GM23338 (cell line): ENCODE measurements at regions not wholly inside any gene's neighbourhood (a gene's known extent, or its start where the extent isn't known, plus 50 kb on each side); places are given as distances from the start of the nearest gene placed in this dataset.

Experiments
- ATAC-seq: fragments of 200-7000 bp; cut with Tn5 transposase; 3 replicates; pipeline ENCODE4 v1.9.1; 2020
- DNase-seq: peaks from one replicate; pipeline ENCODE4 v3.0.0-alpha.2; 2015; ENCODE audit warnings: low spot score
- H2AFZ ChIP-seq: fragments of 200-600 bp; sonication (generic); 2 replicates; pipeline ENCODE4 v1.8.0; 2016; ENCODE audit warnings: antibody characterized with exemption, mild to moderate bottlenecking, moderate library complexity
- H3F3A ChIP-seq: fragments of 200-600 bp; sonication (generic); replicated peaks from 2 replicates; pipeline ENCODE4 v1.8.0; 2017; ENCODE audit warnings: antibody characterized with exemption, mixed run types, low read depth
- H3K27ac ChIP-seq: fragments of 200-600 bp; sonication (generic); 2 replicates; pipeline ENCODE4 v1.6.1; 2016; ENCODE audit warnings: low read depth
- H3K27me3 ChIP-seq: fragments of 200-600 bp; sonication (generic); 2 replicates; pipeline ENCODE4 v1.8.0; 2016; ENCODE audit warnings: mild to moderate bottlenecking, mixed run types, moderate library complexity; ENCODE audit not compliant: insufficient read depth
- H3K36me3 ChIP-seq: fragments of 200-600 bp; sonication (generic); 2 replicates; pipeline ENCODE4 v1.8.0; 2016; ENCODE audit warnings: mild to moderate bottlenecking; ENCODE audit not compliant: insufficient read depth
- H3K4me1 ChIP-seq: fragments of 200-600 bp; sonication (generic); 2 replicates; pipeline ENCODE4 v1.8.0; 2016; ENCODE audit warnings: mild to moderate bottlenecking, moderate library complexity; ENCODE audit not compliant: insufficient read depth
- H3K4me2 ChIP-seq: fragments of 200-600 bp; sonication (generic); 2 replicates; pipeline ENCODE4 v1.7.1; 2017; ENCODE audit warnings: mixed run types
- H3K4me3 ChIP-seq: fragments of 200-600 bp; sonication (generic); 2 replicates; pipeline ENCODE4 v1.6.1; 2016; ENCODE audit warnings: mixed run types
- H3K79me2 ChIP-seq: fragments of 200-600 bp; sonication (generic); replicated peaks from 2 replicates; pipeline ENCODE4 v1.8.0; 2017; ENCODE audit warnings: mild to moderate bottlenecking; ENCODE audit not compliant: insufficient read depth
- H3K9me2 ChIP-seq: fragments of 200-600 bp; sonication (generic); 2 replicates; pipeline ENCODE4 v1.8.0; 2017; ENCODE audit not compliant: insufficient read depth
- H4K20me1 ChIP-seq: fragments of 200-600 bp; sonication (generic); replicated peaks from 2 replicates; pipeline ENCODE4 v1.8.0; 2017; ENCODE audit warnings: mild to moderate bottlenecking; ENCODE audit not compliant: insufficient read depth
- H3K27ac Mint-ChIP-seq: 2 replicates; pipeline ENCODE4 v1.8.0; 2020; ENCODE audit warnings: inconsistent platforms, mild to moderate bottlenecking, moderate library complexity, mixed read lengths
- H3K27me3 Mint-ChIP-seq: 3 replicates; pipeline ENCODE4 v1.8.0; 2022; ENCODE audit warnings: low read depth, mild to moderate bottlenecking, moderate library complexity, mixed read lengths, inconsistent platforms; ENCODE audit not compliant: insufficient read depth, poor library complexity
- H3K36me3 Mint-ChIP-seq: 3 replicates; pipeline ENCODE4 v1.8.0; 2021; ENCODE audit warnings: low read depth, mild to moderate bottlenecking, inconsistent platforms, moderate library complexity, mixed read lengths
- H3K4me1 Mint-ChIP-seq: 3 replicates; pipeline ENCODE4 v1.8.0; 2020; ENCODE audit warnings: mild to moderate bottlenecking, inconsistent platforms, mixed read lengths
- H3K4me3 Mint-ChIP-seq: 3 replicates; pipeline ENCODE4 v1.8.0; 2021; ENCODE audit warnings: moderate library complexity, mild to moderate bottlenecking, inconsistent platforms, mixed read lengths
- H3K9me3 Mint-ChIP-seq: 3 replicates; pipeline ENCODE4 v1.8.0; 2020; ENCODE audit warnings: moderate library complexity, mild to moderate bottlenecking, inconsistent platforms, mixed read lengths
- CREB1 ChIP-seq: fragments of 250-450 bp; sonication (Bioruptor Pico); IDR thresholded peaks from 2 replicates; pipeline ENCODE4 v1.5.0; 2020; ENCODE audit warnings: low read depth, mild to moderate bottlenecking, moderate library complexity
- EZH2 ChIP-seq: fragments of 200-600 bp; sonication (generic); IDR thresholded peaks from one replicate; pipeline ENCODE4 v1.8.0; 2017; ENCODE audit warnings: antibody characterized with exemption, mild to moderate bottlenecking, low read depth; ENCODE audit not compliant: unreplicated experiment
- EZH2phosphoT487 ChIP-seq: fragments of 200-600 bp; sonication (generic); IDR thresholded peaks from one replicate; pipeline ENCODE4 v1.8.1; 2018; ENCODE audit warnings: antibody characterized with exemption; ENCODE audit not compliant: unreplicated experiment
- JUNB ChIP-seq: IDR thresholded peaks from one replicate; pipeline ENCODE4 v1.6.1; 2016; ENCODE audit warnings: antibody characterized with exemption; ENCODE audit not compliant: unreplicated experiment
- STAT1 ChIP-seq: IDR thresholded peaks from one replicate; pipeline ENCODE4 v1.6.1; 2016; ENCODE audit warnings: antibody characterized with exemption; ENCODE audit not compliant: unreplicated experiment
- ZNF114 ChIP-seq: fragments of 250-450 bp; sonication (Bioruptor Pico); IDR thresholded peaks from 2 replicates; pipeline ENCODE4 v1.5.0; 2020; ENCODE audit warnings: mild to moderate bottlenecking, moderate library complexity
- ZNF331 ChIP-seq: fragments of 250-450 bp; sonication (Bioruptor Pico); IDR thresholded peaks from 2 replicates; pipeline ENCODE4 v1.5.0; 2020; ENCODE audit warnings: low read depth, mild to moderate bottlenecking, moderate library complexity
- TF ChIP-seq, protein P1 (sequence below), 2 experiments: fragments of 200-600 bp in 1 of 2; sonication (generic) in 1 of 2; conservative IDR thresholded peaks; 2 replicates each; pipeline versions ENCODE4 v1.5.1 to v1.6.1; 2016 to 2017; ENCODE audit warnings: antibody characterized with exemption in 2 of 2, low read depth in 2 of 2, mild to moderate bottlenecking in 2 of 2, moderate library complexity in 1 of 2
- TF ChIP-seq, protein P2 (sequence below): fragments of 250-450 bp; sonication (Bioruptor Pico); IDR thresholded peaks from 2 replicates; pipeline ENCODE4 v1.5.0; 2020; ENCODE audit warnings: mild to moderate bottlenecking, moderate library complexity
- TF ChIP-seq, protein P3 (sequence below): IDR thresholded peaks from 2 replicates; pipeline ENCODE4 v1.6.1; 2016; ENCODE audit warnings: antibody characterized with exemption

GRCh38 chr2:7971841-7972240, 710.0 kb upstream of the ID2 start:
- Mint-ChIP-seq H3K4me3 (no peak overlapping the region), H3K27me3 (peaks cover 5% of the 10 kb centered on the region), H3K36me3 (no peaks in the 10 kb centered on the region; the same call in 2 of the 3 replicates), H3K27ac (no peak overlapping the region), H3K4me1 (peaks cover 10% of the 10 kb centered on the region), H3K9me3 (no peaks in the 10 kb centered on the region)
- no peaks in the 10 kb centered on the region for H3K36me3 ChIP-seq
- TF ChIP-seq STAT1 (no peak), EZH2phosphoT487 (no peak), EZH2 (no peak), CREB1 (no peak), ZNF331 (CRISPR knock-in tag) (no peak), JUNB (no peak), ZNF114 (CRISPR knock-in tag) (no peak)
- TF ChIP-seq, protein P1, sequence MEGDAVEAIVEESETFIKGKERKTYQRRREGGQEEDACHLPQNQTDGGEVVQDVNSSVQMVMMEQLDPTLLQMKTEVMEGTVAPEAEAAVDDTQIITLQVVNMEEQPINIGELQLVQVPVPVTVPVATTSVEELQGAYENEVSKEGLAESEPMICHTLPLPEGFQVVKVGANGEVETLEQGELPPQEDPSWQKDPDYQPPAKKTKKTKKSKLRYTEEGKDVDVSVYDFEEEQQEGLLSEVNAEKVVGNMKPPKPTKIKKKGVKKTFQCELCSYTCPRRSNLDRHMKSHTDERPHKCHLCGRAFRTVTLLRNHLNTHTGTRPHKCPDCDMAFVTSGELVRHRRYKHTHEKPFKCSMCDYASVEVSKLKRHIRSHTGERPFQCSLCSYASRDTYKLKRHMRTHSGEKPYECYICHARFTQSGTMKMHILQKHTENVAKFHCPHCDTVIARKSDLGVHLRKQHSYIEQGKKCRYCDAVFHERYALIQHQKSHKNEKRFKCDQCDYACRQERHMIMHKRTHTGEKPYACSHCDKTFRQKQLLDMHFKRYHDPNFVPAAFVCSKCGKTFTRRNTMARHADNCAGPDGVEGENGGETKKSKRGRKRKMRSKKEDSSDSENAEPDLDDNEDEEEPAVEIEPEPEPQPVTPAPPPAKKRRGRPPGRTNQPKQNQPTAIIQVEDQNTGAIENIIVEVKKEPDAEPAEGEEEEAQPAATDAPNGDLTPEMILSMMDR (conservative IDR thresholded peaks at IDR 0.05; ENCODE audit: low read depth in 2 of 2), result no peak
- TF ChIP-seq, protein P2, sequence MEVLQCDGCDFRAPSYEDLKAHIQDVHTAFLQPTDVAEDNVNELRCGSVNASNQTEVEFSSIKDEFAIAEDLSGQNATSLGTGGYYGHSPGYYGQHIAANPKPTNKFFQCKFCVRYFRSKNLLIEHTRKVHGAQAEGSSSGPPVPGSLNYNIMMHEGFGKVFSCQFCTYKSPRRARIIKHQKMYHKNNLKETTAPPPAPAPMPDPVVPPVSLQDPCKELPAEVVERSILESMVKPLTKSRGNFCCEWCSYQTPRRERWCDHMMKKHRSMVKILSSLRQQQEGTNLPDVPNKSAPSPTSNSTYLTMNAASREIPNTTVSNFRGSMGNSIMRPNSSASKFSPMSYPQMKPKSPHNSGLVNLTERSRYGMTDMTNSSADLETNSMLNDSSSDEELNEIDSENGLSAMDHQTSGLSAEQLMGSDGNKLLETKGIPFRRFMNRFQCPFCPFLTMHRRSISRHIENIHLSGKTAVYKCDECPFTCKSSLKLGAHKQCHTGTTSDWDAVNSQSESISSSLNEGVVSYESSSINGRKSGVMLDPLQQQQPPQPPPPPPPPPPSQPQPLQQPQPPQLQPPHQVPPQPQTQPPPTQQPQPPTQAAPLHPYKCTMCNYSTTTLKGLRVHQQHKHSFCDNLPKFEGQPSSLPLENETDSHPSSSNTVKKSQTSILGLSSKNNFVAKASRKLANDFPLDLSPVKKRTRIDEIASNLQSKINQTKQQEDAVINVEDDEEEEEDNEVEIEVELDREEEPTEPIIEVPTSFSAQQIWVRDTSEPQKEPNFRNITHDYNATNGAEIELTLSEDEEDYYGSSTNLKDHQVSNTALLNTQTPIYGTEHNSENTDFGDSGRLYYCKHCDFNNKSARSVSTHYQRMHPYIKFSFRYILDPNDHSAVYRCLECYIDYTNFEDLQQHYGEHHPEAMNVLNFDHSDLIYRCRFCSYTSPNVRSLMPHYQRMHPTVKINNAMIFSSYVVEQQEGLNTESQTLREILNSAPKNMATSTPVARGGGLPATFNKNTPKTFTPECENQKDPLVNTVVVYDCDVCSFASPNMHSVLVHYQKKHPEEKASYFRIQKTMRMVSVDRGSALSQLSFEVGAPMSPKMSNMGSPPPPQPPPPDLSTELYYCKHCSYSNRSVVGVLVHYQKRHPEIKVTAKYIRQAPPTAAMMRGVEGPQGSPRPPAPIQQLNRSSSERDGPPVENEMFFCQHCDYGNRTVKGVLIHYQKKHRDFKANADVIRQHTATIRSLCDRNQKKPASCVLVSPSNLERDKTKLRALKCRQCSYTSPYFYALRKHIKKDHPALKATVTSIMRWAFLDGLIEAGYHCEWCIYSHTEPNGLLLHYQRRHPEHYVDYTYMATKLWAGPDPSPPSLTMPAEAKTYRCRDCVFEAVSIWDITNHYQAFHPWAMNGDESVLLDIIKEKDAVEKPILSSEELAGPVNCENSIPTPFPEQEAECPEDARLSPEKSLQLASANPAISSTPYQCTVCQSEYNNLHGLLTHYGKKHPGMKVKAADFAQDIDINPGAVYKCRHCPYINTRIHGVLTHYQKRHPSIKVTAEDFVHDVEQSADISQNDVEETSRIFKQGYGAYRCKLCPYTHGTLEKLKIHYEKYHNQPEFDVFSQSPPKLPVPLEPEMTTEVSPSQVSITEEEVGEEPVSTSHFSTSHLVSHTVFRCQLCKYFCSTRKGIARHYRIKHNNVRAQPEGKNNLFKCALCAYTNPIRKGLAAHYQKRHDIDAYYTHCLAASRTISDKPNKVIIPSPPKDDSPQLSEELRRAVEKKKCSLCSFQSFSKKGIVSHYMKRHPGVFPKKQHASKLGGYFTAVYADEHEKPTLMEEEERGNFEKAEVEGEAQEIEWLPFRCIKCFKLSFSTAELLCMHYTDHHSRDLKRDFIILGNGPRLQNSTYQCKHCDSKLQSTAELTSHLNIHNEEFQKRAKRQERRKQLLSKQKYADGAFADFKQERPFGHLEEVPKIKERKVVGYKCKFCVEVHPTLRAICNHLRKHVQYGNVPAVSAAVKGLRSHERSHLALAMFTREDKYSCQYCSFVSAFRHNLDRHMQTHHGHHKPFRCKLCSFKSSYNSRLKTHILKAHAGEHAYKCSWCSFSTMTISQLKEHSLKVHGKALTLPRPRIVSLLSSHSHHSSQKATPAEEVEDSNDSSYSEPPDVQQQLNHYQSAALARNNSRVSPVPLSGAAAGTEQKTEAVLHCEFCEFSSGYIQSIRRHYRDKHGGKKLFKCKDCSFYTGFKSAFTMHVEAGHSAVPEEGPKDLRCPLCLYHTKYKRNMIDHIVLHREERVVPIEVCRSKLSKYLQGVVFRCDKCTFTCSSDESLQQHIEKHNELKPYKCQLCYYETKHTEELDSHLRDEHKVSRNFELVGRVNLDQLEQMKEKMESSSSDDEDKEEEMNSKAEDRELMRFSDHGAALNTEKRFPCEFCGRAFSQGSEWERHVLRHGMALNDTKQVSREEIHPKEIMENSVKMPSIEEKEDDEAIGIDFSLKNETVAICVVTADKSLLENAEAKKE, result no peak
- TF ChIP-seq, protein P3, sequence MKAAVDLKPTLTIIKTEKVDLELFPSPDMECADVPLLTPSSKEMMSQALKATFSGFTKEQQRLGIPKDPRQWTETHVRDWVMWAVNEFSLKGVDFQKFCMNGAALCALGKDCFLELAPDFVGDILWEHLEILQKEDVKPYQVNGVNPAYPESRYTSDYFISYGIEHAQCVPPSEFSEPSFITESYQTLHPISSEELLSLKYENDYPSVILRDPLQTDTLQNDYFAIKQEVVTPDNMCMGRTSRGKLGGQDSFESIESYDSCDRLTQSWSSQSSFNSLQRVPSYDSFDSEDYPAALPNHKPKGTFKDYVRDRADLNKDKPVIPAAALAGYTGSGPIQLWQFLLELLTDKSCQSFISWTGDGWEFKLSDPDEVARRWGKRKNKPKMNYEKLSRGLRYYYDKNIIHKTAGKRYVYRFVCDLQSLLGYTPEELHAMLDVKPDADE, result no peak
- no peak overlapping the region for H3K4me3 ChIP-seq
- no peak overlapping the region for H3K27ac ChIP-seq
- H3K27me3 ChIP-seq, result no peaks in the 10 kb centered on the region
- DNase-seq (no peak), ATAC-seq (no peak)
- H3K4me2 ChIP-seq, result no peak overlapping the region
- H3F3A ChIP-seq, result no peaks in the 10 kb centered on the region
- H3K9me2 ChIP-seq, result peaks cover 14% of the 10 kb centered on the region; the same call in 1 of the 2 replicates
- H3K79me2 ChIP-seq, result no peaks in the 10 kb centered on the region
- no peak overlapping the region for H2AFZ ChIP-seq
- peaks cover 21% of the 10 kb centered on the region for H3K4me1 ChIP-seq
- no peaks in the 10 kb centered on the region for H4K20me1 ChIP-seq
